ENCODE measurements at regions not wholly inside any gene's neighbourhood (a gene's known extent, or its start where the extent isn't known, plus 50 kb on each side); places are given as distances from the start of the nearest gene placed in this dataset.

DNA sequence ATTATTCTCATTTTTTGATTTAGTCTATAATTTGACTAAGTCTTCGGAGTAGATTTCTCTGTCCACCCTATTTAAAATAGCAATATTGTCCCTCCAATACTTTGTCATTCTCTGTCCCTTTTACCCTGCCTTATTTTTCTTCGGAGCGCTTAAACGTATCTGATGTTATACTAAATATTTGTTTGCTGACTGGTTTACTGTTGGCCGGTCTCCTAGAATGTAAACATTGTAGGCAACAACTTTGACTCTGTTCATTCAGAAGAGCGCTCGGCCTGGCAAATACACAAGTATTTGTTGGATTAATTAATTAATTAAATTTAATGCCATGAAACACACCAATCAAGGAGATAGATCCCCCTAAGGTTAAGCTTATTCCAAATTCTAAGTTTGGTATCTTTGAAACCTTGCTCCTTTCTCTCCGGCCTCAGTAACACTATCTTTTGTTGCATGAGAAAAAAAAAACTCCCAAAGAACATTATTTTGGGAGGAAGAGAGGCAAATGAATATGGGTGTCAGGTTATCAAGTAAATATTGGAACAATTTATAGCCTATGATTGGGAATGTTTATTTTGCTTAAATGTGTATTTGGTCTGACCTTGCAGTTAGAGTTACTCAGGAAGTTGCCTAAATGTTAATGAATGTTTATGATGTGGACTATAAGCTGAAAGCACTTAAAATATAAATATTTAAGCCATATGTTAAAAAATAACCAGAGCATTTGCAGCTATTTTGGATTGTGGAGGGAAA, 231.1 kb downstream of the SOX4 start:
- no peak for DNase-seq

DNA sequence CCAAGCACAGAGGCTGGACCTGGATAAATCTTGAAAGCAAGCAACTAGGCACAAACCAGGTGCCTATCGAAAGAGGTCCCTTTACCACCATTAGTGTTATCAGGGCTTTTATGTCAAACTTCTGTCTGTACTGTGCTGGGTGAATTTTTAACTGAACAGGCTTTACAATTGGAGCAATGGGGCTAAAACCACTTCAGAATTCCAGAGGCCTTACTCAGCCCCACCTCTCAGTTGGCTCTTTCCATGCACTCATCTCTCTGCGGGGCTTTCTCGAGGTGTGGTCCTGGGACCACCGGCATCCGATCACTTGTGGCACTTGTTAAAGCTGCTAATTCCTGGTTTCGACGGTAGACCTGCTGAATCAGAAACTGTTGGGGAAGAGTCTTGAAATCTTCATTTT, 232.5 kb downstream of the SOX4 start:
- DNase-seq, result no peak

DNA sequence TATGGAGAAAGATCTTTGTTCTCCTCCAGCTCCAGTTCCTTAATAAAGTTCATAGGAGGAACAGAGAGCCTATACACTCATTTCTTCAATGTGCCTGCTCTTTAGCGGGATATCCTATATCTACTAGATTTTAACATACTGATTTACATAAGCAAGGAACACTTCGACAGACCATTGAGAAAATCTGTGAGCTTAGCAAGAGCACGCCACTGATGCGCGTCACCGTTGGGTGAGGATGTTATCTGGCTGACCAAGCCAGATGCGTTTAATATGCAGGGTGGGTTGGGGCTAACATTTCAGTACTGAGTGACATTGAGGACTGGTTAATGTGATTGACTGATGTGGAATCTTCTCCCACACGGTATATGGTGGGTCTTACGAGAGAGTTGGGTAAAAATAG, 233.4 kb downstream of the SOX4 start:
- no peak for DNase-seq

DNA sequence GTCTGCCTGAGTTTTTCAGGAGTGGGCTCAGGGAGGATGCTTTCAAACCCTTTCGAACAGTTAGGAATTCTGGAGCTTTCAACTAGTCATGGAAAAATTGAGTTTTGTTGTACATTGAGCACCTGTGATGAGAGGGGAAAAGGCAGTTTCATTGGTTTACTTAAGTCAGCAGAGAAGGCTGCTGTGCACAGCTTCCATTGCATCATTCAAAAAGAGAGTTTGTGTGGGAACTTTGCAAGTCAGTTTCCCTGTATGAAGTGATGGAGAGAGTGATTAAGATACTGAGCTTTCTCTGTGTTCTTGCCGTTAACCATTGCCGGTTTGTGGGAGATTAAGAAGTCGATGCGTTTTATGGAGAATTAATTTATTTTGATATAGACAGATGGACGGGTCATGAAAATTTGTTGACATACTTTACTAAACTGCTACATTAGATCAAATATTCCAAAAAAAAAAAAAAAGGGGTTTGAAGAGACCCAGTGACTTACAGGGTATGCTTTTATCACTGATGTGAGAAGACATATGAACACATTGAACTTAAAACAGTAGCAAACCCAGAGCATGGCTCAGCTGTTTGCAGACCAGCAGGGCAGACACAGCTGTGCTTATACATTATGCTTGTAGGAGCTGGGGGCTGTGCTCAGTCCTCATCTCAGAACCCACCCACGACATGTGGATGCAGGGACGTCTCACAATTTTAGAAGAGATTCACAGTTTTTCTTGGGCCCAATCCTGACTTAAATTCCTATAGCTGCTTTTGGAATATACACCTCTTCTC, 234.1 kb downstream of the SOX4 start:
- no peak for DNase-seq

DNA sequence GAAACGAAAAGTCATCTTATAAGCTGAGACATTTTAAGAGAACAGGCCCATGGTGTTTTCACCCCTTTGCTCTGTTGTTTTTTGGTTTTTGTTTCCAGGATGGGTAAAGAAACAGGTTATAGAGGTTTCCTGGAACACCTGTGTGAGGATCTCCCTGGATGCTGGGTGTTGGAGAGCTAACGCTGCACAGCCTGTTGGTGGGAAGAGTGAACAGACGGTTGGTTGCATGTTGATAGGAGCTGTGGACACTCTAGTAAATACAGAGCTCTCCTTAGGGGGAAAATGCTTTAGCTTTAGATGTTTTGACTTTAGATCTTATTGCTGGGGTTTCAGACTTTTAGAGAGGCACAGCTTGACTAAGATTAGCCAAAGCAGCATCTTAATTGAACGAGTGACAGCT, 235.2 kb downstream of the SOX4 start:
- no peak for DNase-seq

DNA sequence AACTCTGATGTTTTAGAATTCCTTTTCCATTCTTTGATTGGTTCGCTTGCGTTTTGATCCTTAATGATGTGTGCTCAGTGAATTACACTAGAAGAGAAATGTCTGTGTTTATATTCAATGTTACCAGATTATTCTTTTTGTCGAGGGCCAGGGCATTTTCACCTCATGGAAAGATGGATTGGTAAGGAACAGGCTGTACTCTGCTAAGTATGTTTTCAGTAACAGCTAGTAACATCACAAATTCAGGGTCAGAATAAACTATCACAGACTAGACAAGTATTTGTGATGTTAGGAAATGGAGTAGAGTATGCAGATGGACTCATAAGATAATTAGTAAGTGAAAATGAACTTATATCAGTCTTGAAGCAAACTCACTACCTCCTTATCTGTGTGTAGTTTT, 235.6 kb downstream of the SOX4 start:
- no peak for DNase-seq

DNA sequence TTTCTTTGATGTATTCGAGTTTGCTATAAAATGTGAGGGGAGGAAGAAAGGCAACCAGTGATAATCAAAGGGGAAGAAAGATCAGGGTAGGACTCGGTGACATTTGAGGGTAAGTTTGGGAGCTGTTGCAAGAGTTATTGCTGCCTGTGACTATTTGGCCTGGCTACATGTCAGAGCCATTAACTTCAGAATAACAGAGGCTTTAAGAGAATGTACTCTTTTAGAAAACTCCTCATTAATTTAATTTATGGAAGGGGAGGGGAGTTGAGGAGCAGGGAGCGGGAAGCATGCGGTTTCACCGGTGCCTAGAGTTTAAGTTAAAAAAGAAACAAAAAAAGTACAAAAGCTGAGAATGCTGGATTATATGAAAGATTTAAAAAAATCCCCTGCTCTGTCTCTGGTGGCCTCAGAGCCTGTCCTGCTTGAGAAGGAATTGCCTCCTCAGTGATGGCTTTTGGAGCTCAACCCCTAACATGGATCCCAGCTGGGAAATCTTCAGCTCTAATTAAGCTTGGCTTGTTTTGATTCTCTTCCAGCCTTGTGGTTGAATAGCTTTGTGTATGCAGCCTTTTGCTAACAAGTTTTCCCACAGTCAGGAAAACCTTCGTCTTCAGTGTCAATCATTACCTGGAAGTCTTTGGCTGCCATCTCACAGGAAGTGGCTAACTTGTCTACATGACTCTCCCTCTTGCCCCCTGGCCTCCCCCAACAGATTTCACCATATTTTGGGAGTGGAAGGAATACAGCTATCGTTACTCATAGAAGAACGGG, 238.2 kb downstream of the SOX4 start:
- DNase-seq, result no peak

DNA sequence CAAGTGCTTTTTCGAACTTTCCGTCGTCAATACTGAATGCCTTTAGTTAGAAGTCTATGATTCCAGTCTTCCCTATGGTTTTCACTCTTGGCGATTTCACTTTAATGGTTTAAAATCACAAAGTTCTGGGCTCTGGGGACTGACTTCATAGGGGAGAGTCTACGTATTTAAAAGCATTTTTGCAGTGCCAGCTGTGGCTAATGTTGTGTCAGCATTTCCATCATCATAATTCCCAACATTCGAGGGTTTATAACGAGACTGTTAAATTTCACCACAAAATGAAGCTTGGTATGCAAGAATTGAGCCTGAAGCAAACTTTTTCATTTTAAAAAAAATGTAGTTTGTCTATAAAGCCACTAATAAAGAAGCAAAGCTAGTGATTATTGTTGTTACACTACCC, 242.7 kb downstream of the SOX4 start:
- DNase-seq, result no peak

DNA sequence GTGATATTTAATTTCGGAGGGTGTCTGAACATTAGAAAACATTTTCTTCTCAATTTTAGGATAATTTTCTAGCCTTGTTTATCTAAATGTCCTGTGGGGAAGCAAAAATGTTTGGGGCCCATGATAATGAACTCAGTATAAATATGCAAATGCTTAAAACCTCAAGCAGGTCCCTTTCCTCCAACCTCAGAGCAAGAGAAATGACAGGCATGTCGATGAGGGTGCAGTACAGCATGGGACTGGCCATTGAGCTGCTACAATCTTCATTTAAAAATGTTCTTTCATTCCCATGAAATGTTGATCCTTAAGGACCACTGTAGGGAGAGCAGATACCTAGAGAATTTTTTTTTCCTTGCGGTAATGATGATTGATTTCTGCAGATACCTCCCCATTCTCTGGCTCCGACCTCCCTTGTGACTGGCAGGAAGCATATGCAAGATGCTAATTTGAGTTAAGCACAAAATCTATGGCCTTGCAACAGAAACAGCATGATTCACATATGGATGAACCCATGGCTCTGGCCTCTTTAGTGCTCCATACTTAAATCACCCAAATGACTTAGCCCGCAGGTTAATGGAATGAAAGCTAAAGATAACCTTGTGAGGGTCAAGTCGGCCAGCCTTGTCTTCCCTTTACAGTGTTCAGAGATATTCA, 243.3 kb downstream of the SOX4 start:
- DNase-seq, result no peak

DNA sequence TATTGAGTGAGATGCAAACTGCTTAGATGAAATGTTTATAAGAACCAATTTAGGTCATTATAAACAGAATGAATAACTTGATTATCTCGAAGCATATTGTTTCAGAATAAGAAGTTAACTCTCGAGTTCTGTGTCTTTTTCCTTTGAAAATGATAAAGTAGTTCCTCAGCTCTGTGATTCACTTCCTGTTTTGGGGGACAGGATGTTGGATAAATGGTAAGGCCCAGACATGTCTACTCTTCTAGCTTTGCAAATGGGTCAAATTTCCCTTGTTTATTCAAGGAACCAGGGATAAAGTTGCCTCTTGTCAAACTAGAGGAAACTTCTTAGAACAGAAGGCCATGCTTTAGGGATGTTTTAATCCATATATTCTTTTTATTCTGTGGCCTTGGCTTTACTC, 246.9 kb downstream of the SOX4 start:
- DNase-seq, result no peak

DNA sequence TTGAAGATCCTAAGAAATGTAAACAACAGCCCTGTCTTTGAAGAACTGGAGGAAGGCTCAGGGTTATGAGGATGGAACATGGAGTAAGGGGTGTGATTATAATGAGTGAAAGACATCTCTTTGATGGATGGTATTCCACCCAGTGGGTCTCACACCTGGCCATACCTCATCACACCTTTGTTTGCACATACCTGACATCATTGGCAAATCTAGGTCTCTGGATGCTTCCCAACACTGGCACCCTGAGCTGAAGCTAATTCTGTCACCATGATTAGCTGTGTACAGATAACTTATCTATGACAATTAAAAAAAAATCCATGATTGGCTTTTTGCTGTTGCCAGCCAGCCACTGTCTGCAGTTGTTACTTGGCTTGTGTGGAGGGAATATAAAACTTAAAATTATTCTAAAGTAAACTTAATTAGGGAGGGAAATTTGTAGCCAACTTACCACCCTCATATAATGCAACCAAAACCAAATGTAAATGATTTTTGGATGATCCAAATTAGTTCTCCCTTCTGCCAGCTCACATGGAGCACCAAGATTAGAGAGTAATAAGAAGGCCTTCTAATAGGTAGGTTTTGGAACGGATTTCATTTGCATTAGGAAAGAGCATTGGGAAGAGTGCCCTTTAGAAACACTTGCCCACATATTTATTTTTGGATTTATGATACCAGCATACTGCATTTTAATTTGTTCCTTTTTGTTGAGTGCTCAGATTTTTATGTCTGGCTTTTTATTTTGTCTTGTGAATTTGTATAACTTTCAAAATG, 249.5 kb downstream of the SOX4 start:
- DNase-seq, result no peak

DNA sequence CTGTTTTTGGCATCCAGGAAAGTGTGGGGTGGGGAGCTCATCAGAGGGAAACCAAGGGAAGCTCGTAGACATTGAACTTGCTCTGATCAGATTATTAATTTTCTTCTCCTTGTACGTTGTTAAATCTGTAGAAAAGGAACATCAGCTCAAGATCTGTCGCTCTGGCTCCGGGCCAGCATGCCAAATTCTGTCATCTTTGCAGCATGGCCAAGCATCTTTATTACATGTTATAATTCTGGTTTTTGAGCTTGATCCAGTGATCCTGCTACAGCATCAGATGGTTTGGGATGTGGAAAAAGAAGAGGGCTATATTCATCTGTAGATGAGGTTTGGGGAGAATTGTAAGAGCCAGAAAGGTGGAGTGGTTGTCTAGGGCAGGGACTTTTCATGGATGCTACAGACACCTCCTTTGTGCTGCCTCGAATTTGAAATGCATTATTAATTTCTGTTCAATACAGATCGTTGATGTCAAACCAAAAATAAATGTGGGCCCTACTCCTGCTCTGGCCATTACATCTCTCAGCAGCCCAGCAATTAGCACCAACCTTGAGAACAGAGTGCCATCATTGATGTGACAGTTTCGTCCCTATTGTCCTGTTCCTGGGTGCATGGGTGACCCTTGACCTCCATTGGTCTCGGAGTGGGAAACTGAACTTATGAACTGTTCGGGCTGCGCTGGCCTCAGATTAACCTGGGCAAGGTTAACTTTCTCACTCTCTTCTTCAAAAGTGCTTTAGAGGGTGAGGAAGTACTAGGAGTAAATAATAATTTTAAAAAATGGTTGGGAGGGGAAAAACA, 250.8 kb downstream of the SOX4 start:
- no peak for DNase-seq

DNA sequence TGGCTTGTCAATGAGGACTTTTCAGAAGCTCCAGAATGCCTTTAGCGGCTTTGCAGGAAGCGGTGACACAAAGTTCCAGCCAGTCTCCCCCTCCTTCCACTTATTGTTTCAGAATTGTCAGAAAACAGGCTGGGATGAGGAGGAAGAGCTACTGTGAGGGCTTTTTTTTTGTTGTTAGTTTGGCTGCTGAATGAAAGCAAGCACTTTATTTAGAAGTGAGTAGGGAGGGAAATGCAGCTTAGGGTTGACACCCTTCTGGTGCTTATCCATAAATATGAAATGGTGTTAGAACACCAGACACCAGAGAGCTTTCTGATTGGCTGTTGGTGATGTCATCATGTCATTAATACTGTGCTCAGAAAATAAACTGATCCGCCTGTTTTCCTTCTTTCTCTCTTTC, 251.5 kb downstream of the SOX4 start:
- DNase-seq, result no peak

DNA sequence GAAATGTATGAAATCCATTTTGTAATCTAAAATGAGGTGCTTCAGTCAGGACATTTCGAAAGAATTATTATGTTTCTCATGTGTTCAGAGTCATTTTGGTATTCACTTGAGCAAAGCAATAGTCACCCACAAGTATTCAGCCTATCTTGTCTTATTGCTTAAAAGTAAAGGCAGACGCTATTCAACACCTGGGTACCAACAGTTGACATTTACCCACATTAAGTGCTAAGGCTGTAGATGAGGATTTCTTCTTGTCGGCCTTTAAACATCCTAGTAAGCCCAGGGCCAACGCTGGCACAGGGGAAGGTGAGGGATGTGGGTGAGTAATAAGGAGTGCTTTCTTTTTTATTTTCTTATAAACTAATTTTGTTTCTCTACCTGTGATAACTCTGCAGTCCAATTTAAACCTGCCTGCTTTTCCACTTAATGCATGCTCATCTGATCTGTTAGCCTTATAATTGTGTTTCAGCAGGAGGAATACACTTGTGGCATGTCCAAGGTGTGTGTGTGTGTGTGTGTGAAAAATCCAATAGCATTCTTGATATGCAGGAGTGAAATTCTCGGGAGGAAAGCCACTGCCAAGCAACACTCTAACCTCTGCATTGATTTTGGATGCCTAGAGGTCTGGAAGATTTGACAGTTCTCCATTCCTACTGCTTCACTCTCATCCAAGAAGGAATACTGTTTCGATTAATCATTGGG, 252.0 kb downstream of the SOX4 start:
- DNase-seq, result no peak

DNA sequence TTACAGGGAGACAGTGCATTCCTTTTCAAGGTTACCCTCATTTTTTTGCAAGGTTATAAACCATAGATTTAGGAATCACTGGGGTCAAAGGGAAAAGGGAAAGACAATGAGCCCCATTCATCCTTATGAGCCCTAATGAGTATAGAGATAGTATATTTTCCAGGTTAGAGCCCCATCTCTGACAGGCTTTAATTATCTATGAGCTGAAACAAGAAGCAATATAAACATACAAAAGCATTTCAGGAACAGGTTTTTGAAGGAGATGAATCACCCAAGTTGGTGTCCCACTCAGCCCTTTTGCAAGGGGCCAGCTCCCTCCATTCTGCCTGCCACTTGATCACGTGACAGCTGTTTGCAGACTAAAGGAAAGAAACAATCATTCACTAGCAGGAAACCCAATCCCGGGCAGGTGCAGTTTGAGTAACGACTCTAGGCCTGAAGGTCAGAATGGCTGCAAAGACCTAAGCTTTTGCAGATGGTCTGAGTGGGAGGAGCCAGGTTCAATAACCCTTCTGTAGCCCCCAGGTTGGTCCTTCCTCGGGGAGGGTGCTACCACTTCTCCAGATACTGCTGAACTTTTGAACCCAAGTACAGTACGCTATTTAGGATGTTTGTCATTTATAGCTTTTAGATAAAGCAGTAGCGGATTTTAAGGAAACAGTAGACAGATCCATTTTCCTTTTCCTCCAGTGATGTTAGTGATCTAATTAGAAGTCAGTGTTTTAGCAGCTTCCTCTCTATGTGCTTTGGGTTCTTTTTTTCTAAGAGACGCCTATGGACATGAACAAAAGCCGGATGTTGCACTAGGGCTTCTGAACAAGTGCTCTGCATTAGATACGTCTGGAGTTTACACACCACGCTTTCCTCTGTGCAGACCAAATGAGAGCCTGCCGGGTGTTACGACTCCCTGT, 253.2 kb downstream of the SOX4 start:
- no peak for DNase-seq

DNA sequence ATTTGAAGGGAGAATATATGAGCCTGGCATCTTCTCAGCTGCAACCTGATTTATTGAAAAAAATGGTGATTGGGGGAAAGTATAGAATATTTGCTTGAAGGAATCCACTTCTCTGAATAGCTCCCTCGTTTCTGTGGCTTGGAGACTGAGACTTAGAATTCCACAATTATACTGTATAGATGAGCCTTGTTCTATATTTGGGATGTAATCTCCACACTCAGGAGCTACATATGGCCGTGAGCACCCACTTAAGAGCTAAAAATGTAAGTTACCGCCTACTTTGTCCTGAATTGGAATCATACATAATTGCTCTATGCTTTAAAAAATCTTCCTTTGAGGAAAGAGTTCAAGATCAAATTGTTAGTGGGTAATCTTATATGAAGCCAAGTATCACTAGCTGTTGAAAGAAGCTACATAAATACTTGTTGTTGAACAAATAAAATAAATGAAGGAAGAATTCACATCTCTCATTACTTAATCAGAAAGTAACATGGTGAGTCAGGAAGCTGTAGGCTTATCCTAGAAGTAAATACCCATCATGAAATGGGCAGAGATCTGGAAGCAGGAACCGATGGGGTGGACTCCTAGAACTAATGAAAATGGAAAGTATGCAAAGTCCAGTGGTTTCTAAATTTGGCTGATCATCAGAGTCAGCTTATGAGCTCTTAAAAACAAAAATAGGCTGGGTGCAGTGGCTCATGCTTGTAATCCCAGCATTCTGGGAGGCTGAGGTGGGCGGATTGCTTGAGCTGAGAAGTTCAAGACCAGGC, 254.3 kb downstream of the SOX4 start:
- DNase-seq, result no peak

DNA sequence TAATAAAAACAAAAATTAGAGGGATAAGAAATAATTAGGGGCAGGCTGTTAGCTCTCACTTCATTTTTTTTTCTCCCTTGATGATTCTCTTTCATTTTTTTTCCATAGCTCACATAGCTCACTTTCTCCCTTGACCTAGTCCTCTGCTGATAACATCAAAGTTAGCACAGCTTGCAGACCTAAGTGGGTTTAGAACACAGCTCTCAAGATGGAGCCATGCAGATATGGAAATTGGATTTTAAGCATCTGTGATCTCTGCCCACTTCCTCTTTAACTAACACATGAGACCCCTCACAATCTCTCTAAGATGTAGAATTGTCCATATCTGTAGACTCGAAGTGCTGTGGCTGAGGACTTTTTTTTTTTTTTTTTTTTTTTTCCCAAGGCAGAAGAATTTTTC, 257.1 kb downstream of the SOX4 start:
- DNase-seq, result no peak

DNA sequence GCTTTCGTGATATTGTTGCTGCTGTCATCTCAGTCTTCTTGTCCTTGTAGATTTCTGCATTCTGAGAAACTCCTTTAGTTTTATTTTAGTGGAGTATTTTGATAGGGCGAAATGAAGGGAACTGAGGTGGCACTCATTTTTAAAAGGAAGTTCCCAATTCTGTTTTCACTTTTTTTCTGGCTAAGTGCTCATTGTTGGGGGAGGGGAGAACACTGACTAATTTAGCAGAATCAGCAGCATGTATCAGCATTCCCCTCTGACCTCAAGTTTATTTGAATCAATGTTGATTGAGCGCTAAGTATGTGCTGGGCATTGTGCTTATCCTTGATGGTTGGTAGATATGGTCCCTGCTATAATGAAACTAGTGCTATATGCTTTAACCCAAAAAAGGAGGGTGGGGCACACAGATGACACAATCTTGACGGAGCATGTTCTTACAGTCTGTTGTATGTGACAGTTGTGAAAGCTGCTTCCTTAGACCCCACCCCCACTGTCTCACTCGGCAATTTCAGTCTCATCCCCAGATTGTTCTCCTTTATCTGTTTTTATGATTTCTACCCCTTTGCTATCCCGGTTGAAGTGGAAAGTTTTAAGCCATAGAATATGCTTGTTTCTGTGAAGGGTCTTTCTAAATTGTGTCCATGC, 262.4 kb downstream of the SOX4 start:
- no peak for DNase-seq

DNA sequence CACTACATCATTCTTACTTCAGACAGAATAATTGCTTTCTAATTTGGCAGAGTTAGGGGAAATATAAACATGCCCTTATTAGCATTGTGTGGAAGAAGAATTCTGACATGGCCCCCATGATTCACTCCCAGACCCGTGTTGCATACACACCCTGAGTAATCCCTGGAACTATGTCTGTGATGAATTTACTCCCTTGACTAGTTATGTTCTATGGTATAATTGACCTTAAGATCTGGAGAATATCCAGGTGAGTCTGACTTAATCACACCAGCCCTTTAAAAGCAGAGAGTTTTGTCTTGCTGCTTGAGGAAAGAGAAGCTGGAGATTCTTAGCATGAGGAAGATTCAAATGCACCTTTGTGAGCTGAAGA, 262.9 kb downstream of the SOX4 start:
- DNase-seq, result no peak
